AG04450 (cell line): ENCODE measurements at regions not wholly inside any gene's neighbourhood (a gene's known extent, or its start where the extent isn't known, plus 50 kb on each side); places are given as distances from the start of the nearest gene placed in this dataset.
"Not testable (repeated sequence)": the region's sequence is repeated elsewhere in the genome, so short reads cannot be mapped to it uniquely, and the experiment has no call there.

Experiments used
- CTCF ChIA-PET: fragments of 300-600, 350-600 bp; formaldehyde crosslinking; extraction: SDS; loops from one replicate; lab custom pipeline; 2022; ENCODE audit warnings: antibody characterized with exemption, inconsistent platforms; lab: Charles Lee
- POLR2A ChIA-PET: fragments of 350-600 bp; formaldehyde crosslinking; extraction: SDS; loops from one replicate; lab custom pipeline; 2021; ENCODE audit warnings: antibody characterized with exemption, inconsistent platforms; lab: Yijun Ruan, JAX
- DNase-seq: peaks from one replicate; pipeline ENCODE4 v3.0.0-alpha.2; 2011; ENCODE audit warnings: low read depth, low spot score
- H3K27ac ChIP-seq: one replicate; pipeline ENCODE4 v1.5.1; 2012; ENCODE audit warnings: low read depth, low read length, control low read depth
- H3K27me3 ChIP-seq: one replicate; pipeline ENCODE4 v1.6.0; 2012; ENCODE audit warnings: low read length; ENCODE audit not compliant: control insufficient read depth, insufficient read depth
- H3K4me3 ChIP-seq: 2 replicates; pipeline ENCODE4 v1.5.1; 2011; ENCODE audit warnings: mild to moderate bottlenecking, low read depth, low read length, control low read depth
- H3K9me3 ChIP-seq: 2 replicates; pipeline ENCODE4 v1.5.1; 2012; ENCODE audit warnings: low read length; ENCODE audit not compliant: control insufficient read depth, insufficient read depth
- CTCF ChIP-seq: IDR thresholded peaks from 2 replicates; pipeline ENCODE4 v1.5.1; 2011; ENCODE audit warnings: low read depth, low read length, control low read depth, inconsistent platforms

- no peak for TF ChIP-seq CTCF
- no peaks in the 10 kb centered on the region for H3K27me3 ChIP-seq
- ChIA-PET POLR2A (no interaction called here), CTCF (no interaction called here)
- no peak for DNase-seq
- H3K4me3 ChIP-seq: no peak overlapping the region
- H3K27ac ChIP-seq: no peak overlapping the region
- no peaks in the 10 kb centered on the region for H3K9me3 ChIP-seq
Observed at GRCh38 chr6:81128671-81129070, 623.8 kb downstream of the TENT5A start.

- CTCF ChIA-PET: no interaction called here
- TF ChIP-seq CTCF: no peak
- Histone ChIP-seq H3K4me3 (no peak overlapping the region), H3K27me3 (no peaks in the 10 kb centered on the region), H3K27ac (no peak overlapping the region), H3K9me3 (no peaks in the 10 kb centered on the region)
- POLR2A ChIA-PET: no interaction called here
- no peak for DNase-seq
Observed at GRCh38 chr6:81126150-81126549, 626.3 kb downstream of the TENT5A start.

GRCh38 chr6:81120280-81120679, 632.2 kb downstream of the TENT5A start:
- Histone ChIP-seq H3K9me3 (peaks cover 3% of the 10 kb centered on the region; the same call in 1 of the 2 replicates), H3K27ac (no peak overlapping the region), H3K27me3 (no peaks in the 10 kb centered on the region), H3K4me3 (no peak overlapping the region)
- no peak for TF ChIP-seq CTCF
- ChIA-PET CTCF (no interaction called here), POLR2A (no interaction called here)
- no peak for DNase-seq

GRCh38 chr6:81105998-81106397, 646.5 kb downstream of the TENT5A start:
- TF ChIP-seq CTCF: no peak
- POLR2A ChIA-PET: no interaction called here

GRCh38 chr6:81098109-81098814, 654.2 kb downstream of the TENT5A start:
- Histone ChIP-seq H3K4me3 (no peak overlapping the region), H3K27me3 (no peaks in the 10 kb centered on the region), H3K27ac (no peak overlapping the region), H3K9me3 (no peaks in the 10 kb centered on the region; the same call in 1 of the 2 replicates)
- CTCF ChIA-PET: no interaction called here
- no peak for TF ChIP-seq CTCF
- POLR2A ChIA-PET: no interaction called here
- no peak for DNase-seq

More at GRCh38 chr6:81105998-81106397, 646.5 kb downstream of the TENT5A start:
- CTCF ChIA-PET: interaction anchor here (0.7 kb wide), 1 partner anchor 30 kb away, joined by 5 read pairs; no protein-coding TSS in a partner anchor
- Histone ChIP-seq H3K9me3 (no peaks in the 10 kb centered on the region), H3K27ac (no peak overlapping the region), H3K27me3 (no peaks in the 10 kb centered on the region), H3K4me3 (no peak overlapping the region)
- DNase-seq: no peak

- CTCF ChIA-PET, H3K4me3 ChIP-seq: not testable (repeated sequence)
Observed at GRCh38 chr6:81096464-81096863, 656.0 kb downstream of the TENT5A start.

More at GRCh38 chr6:81096464-81096863, 656.0 kb downstream of the TENT5A start:
- POLR2A ChIA-PET, H3K27ac ChIP-seq, H3K9me3 ChIP-seq, DNase-seq, H3K27me3 ChIP-seq: not testable (repeated sequence)
